H1 (cell line): ENCODE measurements at regions not wholly inside any gene's neighbourhood (a gene's known extent, or its start where the extent isn't known, plus 50 kb on each side); places are given as distances from the start of the nearest gene placed in this dataset.

Experiments used
- CTCF ChIA-PET: fragments of 300-600 bp; sonication (Branson Sonifier 250); formaldehyde crosslinking; loops from one replicate; lab custom pipeline; 2021; ENCODE audit not compliant: partially characterized antibody; lab: Charles Lee
- POLR2A ChIA-PET: fragments of 300-600 bp; sonication (Branson Sonifier 250); formaldehyde crosslinking; loops from one replicate; lab custom pipeline; 2021; ENCODE audit warnings: inconsistent platforms; ENCODE audit not compliant: partially characterized antibody; lab: Charles Lee
- DNase-seq, 2 experiments: peaks; one replicate each; pipeline versions ENCODE4 v3.0.0 to v3.0.0-alpha.2; 2010 to 2022; ENCODE audit warnings: low spot score in 2 of 2, low read depth in 1 of 2, mixed read lengths in 1 of 2
- FAIRE-seq: peaks from 2 replicates; lab custom pipeline; 2011; peaks lifted over from hg19 to GRCh38; lab: Jason Lieb, UNC
- H2AFZ ChIP-seq: 2 replicates; pipeline ENCODE4 v1.8.1; 2012; ENCODE audit warnings: low read length, inconsistent platforms
- H2AK5ac ChIP-seq: 2 replicates; pipeline ENCODE4 v1.6.1; 2013; ENCODE audit warnings: low read depth, low read length
- H2BK120ac ChIP-seq: replicated peaks from 2 replicates; pipeline ENCODE3; 2013; ENCODE audit warnings: low read depth, low read length, inconsistent platforms
- H2BK12ac ChIP-seq: 2 replicates; pipeline ENCODE4 v1.6.1; 2013; ENCODE audit warnings: low read depth, low read length
- H2BK15ac ChIP-seq: 2 replicates; pipeline ENCODE4 v1.6.1; 2013; ENCODE audit warnings: low read length
- H2BK20ac ChIP-seq: 2 replicates; pipeline ENCODE4 v1.6.1; 2013; ENCODE audit warnings: low read length
- H2BK5ac ChIP-seq: 2 replicates; pipeline ENCODE4 v1.6.1; 2013; ENCODE audit warnings: low read depth, low read length
- H3K14ac ChIP-seq: 2 replicates; pipeline ENCODE4 v1.6.1; 2013; ENCODE audit warnings: inconsistent platforms; ENCODE audit not compliant: insufficient read length
- H3K18ac ChIP-seq: 2 replicates; pipeline ENCODE4 v1.6.1; 2013; ENCODE audit warnings: low read length; ENCODE audit errors: extremely low read depth
- H3K23ac ChIP-seq: 2 replicates; pipeline ENCODE4 v1.6.1; 2013; ENCODE audit warnings: inconsistent platforms; ENCODE audit not compliant: insufficient read length
- H3K23me2 ChIP-seq: 2 replicates; pipeline ENCODE4 v1.6.1; 2013; ENCODE audit warnings: low read depth, low read length
- H3K27ac ChIP-seq: 2 replicates; pipeline ENCODE4 v1.6.1; 2011; ENCODE audit warnings: low read depth, low read length, inconsistent platforms
- H3K27me3 ChIP-seq, 4 experiments: replicated peaks in 1 of 4; 1 replicate in 1 of 4; 2 replicates in 3 of 4; pipeline versions ENCODE4 v1.6.1 to v1.8.1; 2011 to 2013; ENCODE audit warnings: low read length in 3 of 4, mild to moderate bottlenecking in 3 of 4, inconsistent platforms in 2 of 4, mixed read lengths in 2 of 4, moderate library complexity in 1 of 4; ENCODE audit not compliant: control insufficient read depth in 3 of 4, insufficient read depth in 3 of 4; ENCODE audit errors: extremely low read depth in 1 of 4
- H3K36me3 ChIP-seq, 4 experiments: 2 replicates each; pipeline versions ENCODE4 v1.6.1 to v1.8.1; 2011 to 2013; ENCODE audit warnings: mild to moderate bottlenecking in 4 of 4, low read length in 3 of 4, moderate library complexity in 2 of 4, control low read depth in 1 of 4, inconsistent platforms in 1 of 4; ENCODE audit not compliant: insufficient read depth in 4 of 4, control insufficient read depth in 2 of 4
- H3K4ac ChIP-seq: replicated peaks from 2 replicates; pipeline ENCODE3; 2013; ENCODE audit warnings: low read length, low read depth, mixed read lengths, inconsistent platforms; ENCODE audit not compliant: insufficient read length
- H3K4me1 ChIP-seq, 4 experiments: replicated peaks in 1 of 4; 1 replicate in 1 of 4; 2 replicates in 3 of 4; pipeline versions ENCODE4 v1.6.1 to v1.8.1; 2011 to 2013; ENCODE audit warnings: low read length in 3 of 4, inconsistent platforms in 2 of 4, mixed read lengths in 1 of 4; ENCODE audit not compliant: insufficient read depth in 4 of 4, control insufficient read depth in 3 of 4
- H3K4me2 ChIP-seq, 2 experiments: 2 replicates each; pipeline versions ENCODE4 v1.6.1 to v1.8.1; 2011 to 2013; ENCODE audit warnings: low read depth in 2 of 2, low read length in 2 of 2, control low read depth in 1 of 2, inconsistent platforms in 1 of 2, mild to moderate bottlenecking in 1 of 2; ENCODE audit not compliant: insufficient read depth in 1 of 2
- H3K4me3 ChIP-seq, 4 experiments: fragments of 200-600, 300-600 bp in 1 of 4; sonication (generic), shearing (Covaris generic), sonication (Bioruptor Twin) in 1 of 4; 2 replicates each; pipeline versions ENCODE4 v1.5.1 to v1.8.1; 2011 to 2016; ENCODE audit warnings: low read length in 4 of 4, low read depth in 3 of 4, control low read depth in 2 of 4, inconsistent platforms in 2 of 4, mild to moderate bottlenecking in 2 of 4, mixed read lengths in 1 of 4, moderate library complexity in 1 of 4; ENCODE audit not compliant: insufficient read depth in 2 of 4; ENCODE audit errors: extremely low read depth in 1 of 4
- H3K56ac ChIP-seq: replicated peaks from 2 replicates; pipeline ENCODE3; 2013; ENCODE audit warnings: low read depth, mild to moderate bottlenecking, mixed read lengths, low read length, inconsistent platforms; ENCODE audit not compliant: insufficient read length
- H3K79me1 ChIP-seq: 2 replicates; pipeline ENCODE4 v1.6.1; 2013; ENCODE audit warnings: low read depth, low read length, control low read depth
- H3K79me2 ChIP-seq, 2 experiments: 2 replicates each; pipeline versions ENCODE4 v1.6.1 to v1.8.1; 2012 to 2013; ENCODE audit warnings: low read length in 2 of 2, mild to moderate bottlenecking in 2 of 2, inconsistent platforms in 1 of 2; ENCODE audit not compliant: insufficient read depth in 2 of 2, control insufficient read depth in 1 of 2
- H3K9ac ChIP-seq, 4 experiments: replicated peaks in 1 of 4; 1 replicate in 1 of 4; 2 replicates in 3 of 4; pipeline versions ENCODE4 v1.6.1 to v1.8.1; 2011 to 2013; ENCODE audit warnings: low read depth in 3 of 4, low read length in 3 of 4, control low read depth in 2 of 4, mild to moderate bottlenecking in 2 of 4, moderate library complexity in 2 of 4, inconsistent platforms in 1 of 4; ENCODE audit errors: extremely low read depth in 1 of 4
- H3K9me3 ChIP-seq, 2 experiments: 2 replicates each; pipeline versions ENCODE4 v1.6.1 to v1.8.1; 2012 to 2013; ENCODE audit warnings: mild to moderate bottlenecking in 2 of 2, moderate library complexity in 2 of 2, control low read depth in 1 of 2, inconsistent platforms in 1 of 2, low read depth in 1 of 2, low read length in 1 of 2, mixed read lengths in 1 of 2; ENCODE audit not compliant: insufficient read depth in 2 of 2
- H4K20me1 ChIP-seq, 2 experiments: replicated peaks in 1 of 2; 2 replicates each; pipeline versions ENCODE3 to v1.8.1; 2011 to 2013; ENCODE audit warnings: inconsistent platforms in 2 of 2, low read length in 2 of 2, mild to moderate bottlenecking in 1 of 2; ENCODE audit not compliant: insufficient read depth in 2 of 2, control insufficient read depth in 1 of 2
- H4K5ac ChIP-seq: 2 replicates; pipeline ENCODE4 v1.6.1; 2013; ENCODE audit warnings: low read length, low read depth, mixed read lengths, inconsistent platforms; ENCODE audit not compliant: insufficient read length
- H4K8ac ChIP-seq: 2 replicates; pipeline ENCODE4 v1.8.0; 2013; ENCODE audit warnings: mild to moderate bottlenecking, moderate library complexity, low read length, inconsistent platforms; ENCODE audit not compliant: insufficient read depth; ENCODE audit errors: extremely low read depth
- H4K91ac ChIP-seq: replicated peaks from 2 replicates; pipeline ENCODE3; 2013; ENCODE audit warnings: low read length, mixed read lengths, inconsistent platforms; ENCODE audit not compliant: insufficient read length
- CHD2 ChIP-seq: IDR thresholded peaks from 2 replicates; pipeline ENCODE4 v1.6.1; 2012; ENCODE audit warnings: low read length, improper control_type of control experiment
- GABPA ChIP-seq: IDR thresholded peaks from 2 replicates; pipeline ENCODE4 v1.6.1; 2011; ENCODE audit warnings: mild to moderate bottlenecking, low read length, moderate library complexity, borderline replicate concordance; ENCODE audit not compliant: insufficient read depth
- HDAC6 ChIP-seq: IDR thresholded peaks from one replicate; pipeline ENCODE4 v1.7.1; 2012; ENCODE audit warnings: low read depth, mild to moderate bottlenecking, inconsistent platforms, low read length, moderate library complexity
- JUN ChIP-seq: IDR thresholded peaks from 2 replicates; pipeline ENCODE4 v1.6.1; 2011; ENCODE audit warnings: low read depth, mild to moderate bottlenecking, improper control_type of control experiment, low read length
- KDM1A ChIP-seq: fragments of 200-600, 300-600 bp; sonication (generic); IDR thresholded peaks from 2 replicates; pipeline ENCODE4 v1.7.1; 2016; ENCODE audit warnings: mild to moderate bottlenecking, low read length, borderline replicate concordance
- MAX ChIP-seq: IDR thresholded peaks from 2 replicates; pipeline ENCODE4 v1.6.1; 2012; ENCODE audit warnings: inconsistent platforms
- NRF1 ChIP-seq: IDR thresholded peaks from 2 replicates; pipeline ENCODE4 v1.6.1; 2011; ENCODE audit warnings: mild to moderate bottlenecking, low read depth, low read length, improper control_type of control experiment
- RNF2 ChIP-seq: fragments of 200-900, 300-1000 bp; sonication (generic); IDR thresholded peaks from 2 replicates; pipeline ENCODE4 v1.7.1; 2016; ENCODE audit warnings: borderline replicate concordance, low read depth, mild to moderate bottlenecking, antibody characterized with exemption, low read length; ENCODE audit not compliant: poor library complexity, severe bottlenecking; ENCODE audit errors: missing control alignments
- RXRA ChIP-seq: IDR thresholded peaks from 2 replicates; pipeline ENCODE4 v1.6.1; 2011; ENCODE audit warnings: low read depth, mild to moderate bottlenecking, low read length, moderate library complexity; ENCODE audit not compliant: insufficient read depth
- SAP30 ChIP-seq: fragments of 300-600 bp; sonication (generic); IDR thresholded peaks from 2 replicates; pipeline ENCODE4 v1.7.1; 2012; ENCODE audit warnings: low read length, moderate library complexity, mild to moderate bottlenecking, inconsistent platforms; ENCODE audit not compliant: insufficient read depth, insufficient replicate concordance
- SIN3A ChIP-seq, 2 experiments: IDR thresholded peaks in 1 of 2; conservative IDR thresholded peaks in 1 of 2; 2 replicates each; pipeline ENCODE4 v1.6.1; 2011 to 2012; ENCODE audit warnings: low read length in 2 of 2, improper control_type of control experiment in 1 of 2, low read depth in 1 of 2, mild to moderate bottlenecking in 1 of 2
- SP1 ChIP-seq: IDR thresholded peaks from 2 replicates; pipeline ENCODE4 v1.6.1; 2011; ENCODE audit warnings: low read depth, low read length
- SP4 ChIP-seq: IDR thresholded peaks from 2 replicates; pipeline ENCODE4 v1.6.1; 2012; ENCODE audit warnings: low read length, inconsistent platforms
- TBP ChIP-seq: IDR thresholded peaks from 2 replicates; pipeline ENCODE4 v1.6.1; 2011; ENCODE audit warnings: low read depth, low read length, improper control_type of control experiment
- TCF12 ChIP-seq: IDR thresholded peaks from 2 replicates; pipeline ENCODE4 v1.6.1; 2011; ENCODE audit warnings: low read depth, mild to moderate bottlenecking, low read length
- WGBS, 2 experiments: shearing (Covaris generic) in 1 of 2; methylation state at CpG; one replicate each; pipeline versions ENCODE4 v1.1.6 to v1.1.7; 2013 to 2015; ENCODE audit warnings: low lambda C conversion rate in 2 of 2, mixed read lengths in 2 of 2, inconsistent platforms in 1 of 2, low coverage in 1 of 2, missing lambda C conversion rate in 1 of 2; ENCODE audit not compliant: insufficient replicate concordance in 2 of 2, insufficient coverage in 1 of 2, insufficient read length in 1 of 2; ENCODE audit errors: extremely low coverage in 1 of 2, missing lambda C conversion rate in 1 of 2; 5-methylcytosine and 5-hydroxymethylcytosine counted together

GRCh38 chr15:61499376-61499775, 270.3 kb upstream of the RORA start:
- ChIA-PET POLR2A (no interaction called here), CTCF (no interaction called here)
- Histone ChIP-seq H3K9me3 (no peaks in the 10 kb centered on the region), H4K8ac (no peak overlapping the region), H3K4me3 (no peak overlapping the region), H3K4ac (no peak overlapping the region), H3K79me1 (no peaks in the 10 kb centered on the region), H3K79me2 (no peaks in the 10 kb centered on the region), H3K36me3 (no peaks in the 10 kb centered on the region), H3K27ac (no peak overlapping the region), H3K56ac (no peak overlapping the region), H2BK120ac (no peak overlapping the region), H4K5ac (no peak overlapping the region), H2AK5ac (no peak overlapping the region), H3K4me1 (peaks cover 0 to 13% (median 12%) of the 10 kb centered on the region in 4 experiments; a peak in 5 of 7 replicates), H4K91ac (no peak overlapping the region), H3K9ac (no peak overlapping the region), H3K4me2 (no peak overlapping the region), H2BK12ac (no peak overlapping the region), H3K14ac (no peak overlapping the region), H2BK15ac (no peak overlapping the region), H3K23me2 (no peaks in the 10 kb centered on the region), H3K27me3 (no peaks in the 10 kb centered on the region), H4K20me1 (no peaks in the 10 kb centered on the region), H3K23ac (no peak overlapping the region), H2BK5ac (no peak overlapping the region), H2BK20ac (no peak overlapping the region), H3K18ac (no peak overlapping the region), H2AFZ (no peak overlapping the region)
- WGBS, 2 experiments = 80% methylated on average over 3 of the region's 3 CpGs; no CpG with 5 or more reads in 1 of the 2 experiments
- FAIRE-seq = no peak
- no peak for DNase-seq
- TF ChIP-seq MAX (no peak), SAP30 (no peak), RNF2 (no peak), GABPA (no peak), SP4 (no peak), NRF1 (no peak), TCF12 (no peak), TBP (no peak), JUN (no peak), CHD2 (no peak), SIN3A (conservative IDR thresholded peaks at IDR 0.05 in 1 of 2, IDR thresholded peaks at IDR 0.05 in 1 of 2; ENCODE audit: low read depth in 1 of 2, low read length in 2 of 2) (no peak), KDM1A (no peak), HDAC6 (no peak), SP1 (no peak), RXRA (no peak)
